Mesenchymal stem cell (in vitro differentiated cells and primary cell): ENCODE measurements at regions not wholly inside any gene's neighbourhood (a gene's known extent, or its start where the extent isn't known, plus 50 kb on each side); places are given as distances from the start of the nearest gene placed in this dataset.

ENCODE experiments used
- DNase-seq: peaks from one replicate; pipeline ENCODE4 v3.0.0-alpha.2; 2013
- H2AFZ ChIP-seq: one replicate; pipeline ENCODE4 v1.6.1; 2013; ENCODE audit warnings: low read depth, mild to moderate bottlenecking, control low read depth, inconsistent platforms, low read length, moderate library complexity
- H2AK5ac ChIP-seq: 2 replicates; pipeline ENCODE4 v1.6.1; 2013; ENCODE audit warnings: low read length, moderate library complexity, mild to moderate bottlenecking, inconsistent platforms; ENCODE audit not compliant: severe bottlenecking
- H2BK120ac ChIP-seq: one replicate; pipeline ENCODE4 v1.6.1; 2013; ENCODE audit warnings: low read depth, mild to moderate bottlenecking, inconsistent platforms, low read length, moderate library complexity
- H2BK12ac ChIP-seq, 2 experiments: one replicate each; pipeline ENCODE4 v1.6.1; 2013; ENCODE audit warnings: inconsistent platforms in 2 of 2, low read length in 2 of 2, mild to moderate bottlenecking in 2 of 2, moderate library complexity in 2 of 2, control low read depth in 1 of 2
- H2BK15ac ChIP-seq: one replicate; pipeline ENCODE4 v1.6.1; 2013; ENCODE audit warnings: mild to moderate bottlenecking, low read depth, inconsistent platforms; ENCODE audit not compliant: poor library complexity, severe bottlenecking
- H2BK5ac ChIP-seq: 2 replicates; pipeline ENCODE4 v1.6.1; 2013; ENCODE audit warnings: low read depth, mild to moderate bottlenecking, low read length, control low read depth, inconsistent platforms; ENCODE audit not compliant: poor library complexity, severe bottlenecking
- H3K14ac ChIP-seq, 2 experiments: one replicate each; pipeline ENCODE4 v1.6.1; 2013; ENCODE audit warnings: inconsistent platforms in 2 of 2, low read length in 2 of 2, control low read depth in 1 of 2, mild to moderate bottlenecking in 1 of 2, moderate library complexity in 1 of 2
- H3K18ac ChIP-seq, 2 experiments: one replicate each; pipeline ENCODE4 v1.6.1; 2013; ENCODE audit warnings: inconsistent platforms in 2 of 2, low read length in 2 of 2, control low read depth in 1 of 2, low read depth in 1 of 2, mild to moderate bottlenecking in 1 of 2
- H3K23ac ChIP-seq, 2 experiments: one replicate each; pipeline ENCODE4 v1.6.1; 2013; ENCODE audit warnings: inconsistent platforms in 2 of 2, low read length in 2 of 2, mild to moderate bottlenecking in 2 of 2, moderate library complexity in 2 of 2, control low read depth in 1 of 2
- H3K27ac ChIP-seq: 2 replicates; pipeline ENCODE4 v1.5.1; 2013; ENCODE audit warnings: mild to moderate bottlenecking, moderate library complexity, low read length, control low read depth, inconsistent platforms; ENCODE audit not compliant: poor library complexity, severe bottlenecking
- H3K27me3 ChIP-seq, 2 experiments: 2 replicates each; pipeline versions ENCODE4 v1.6.1 to v1.7.0; 2013; ENCODE audit warnings: low read length in 2 of 2, mild to moderate bottlenecking in 2 of 2, moderate library complexity in 2 of 2, control low read depth in 1 of 2, inconsistent platforms in 1 of 2; ENCODE audit not compliant: control insufficient read depth in 1 of 2, insufficient read depth in 1 of 2
- H3K36me3 ChIP-seq, 2 experiments: 2 replicates each; pipeline versions ENCODE4 v1.6.1 to v1.7.0; 2013; ENCODE audit warnings: low read length in 2 of 2, control low read depth in 1 of 2, inconsistent platforms in 1 of 2, low read depth in 1 of 2, mild to moderate bottlenecking in 1 of 2; ENCODE audit not compliant: insufficient read depth in 2 of 2, control insufficient read depth in 1 of 2
- H3K4ac ChIP-seq, 2 experiments: one replicate each; pipeline ENCODE4 v1.6.1; 2013; ENCODE audit warnings: inconsistent platforms in 2 of 2, low read length in 2 of 2, mild to moderate bottlenecking in 2 of 2, moderate library complexity in 2 of 2, control low read depth in 1 of 2, low read depth in 1 of 2
- H3K4me1 ChIP-seq: 2 replicates; pipeline ENCODE4 v1.6.1; 2013; ENCODE audit warnings: low read depth, low read length, control low read depth; ENCODE audit not compliant: control insufficient read depth, insufficient read depth
- H3K4me2 ChIP-seq: 2 replicates; pipeline ENCODE4 v1.6.1; 2013; ENCODE audit warnings: low read length, mild to moderate bottlenecking, inconsistent platforms; ENCODE audit not compliant: poor library complexity, severe bottlenecking
- H3K4me3 ChIP-seq, 2 experiments: 2 replicates each; pipeline versions ENCODE4 v1.5.1 to v1.7.0; 2013; ENCODE audit warnings: low read length in 2 of 2, mild to moderate bottlenecking in 2 of 2, control low read depth in 1 of 2, low read depth in 1 of 2; ENCODE audit not compliant: insufficient read depth in 1 of 2
- H3K79me1 ChIP-seq: replicated peaks from 2 replicates; pipeline ENCODE4 v1.6.1; 2013; ENCODE audit warnings: mild to moderate bottlenecking, control low read depth, low read length, inconsistent platforms; ENCODE audit not compliant: poor library complexity, severe bottlenecking
- H3K9ac ChIP-seq: 2 replicates; pipeline ENCODE4 v1.7.0; 2013; ENCODE audit warnings: mild to moderate bottlenecking, low read length, moderate library complexity
- H3K9me3 ChIP-seq: 2 replicates; pipeline ENCODE4 v1.7.0; 2013; ENCODE audit warnings: mild to moderate bottlenecking, low read length; ENCODE audit not compliant: control insufficient read depth
- H4K8ac ChIP-seq: one replicate; pipeline ENCODE4 v1.6.1; 2013; ENCODE audit warnings: inconsistent platforms, mild to moderate bottlenecking, low read length, moderate library complexity
- H4K91ac ChIP-seq: one replicate; pipeline ENCODE4 v1.6.1; 2013; ENCODE audit warnings: mild to moderate bottlenecking, low read length, inconsistent platforms
- WGBS: methylation state at CpG from one replicate; pipeline ENCODE4 v1.1.7; 2013; ENCODE audit warnings: mixed read lengths; 5-methylcytosine and 5-hydroxymethylcytosine counted together

DNA sequence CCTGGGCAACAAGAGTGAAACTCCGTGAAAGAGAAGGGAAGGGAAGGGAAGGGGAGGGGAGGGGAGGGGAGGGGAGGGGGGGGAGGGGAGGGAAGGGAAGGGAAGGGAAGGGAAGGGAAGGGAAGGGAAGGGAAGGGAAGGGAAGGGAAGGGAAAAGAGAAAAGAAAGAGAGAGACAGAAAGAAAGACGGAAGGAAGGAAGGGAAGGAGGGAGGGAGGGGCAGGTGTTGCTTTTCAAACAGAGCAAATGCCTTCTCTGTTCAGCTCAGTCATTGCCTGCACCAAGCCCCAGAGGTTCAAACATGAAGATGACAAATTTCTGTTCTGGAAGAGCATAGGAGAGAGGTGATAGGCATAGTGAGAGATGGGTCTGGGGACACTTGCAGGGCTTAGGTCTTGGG is 330.0 kb downstream of the DRD1 start:
- Histone ChIP-seq H3K4ac (no peak overlapping the region), H3K4me1 (no peaks in the 10 kb centered on the region), H2AFZ (no peak overlapping the region), H3K14ac (no peak overlapping the region), H3K18ac (no peak overlapping the region), H4K8ac (no peak overlapping the region), H3K27me3 (peaks cover 0 to 8% of the 10 kb centered on the region in 2 experiments), H3K9me3 (peaks cover 6% of the 10 kb centered on the region), H3K79me1 (no peaks in the 10 kb centered on the region), H3K36me3 (no peaks in the 10 kb centered on the region), H2BK120ac (no peak overlapping the region), H2BK12ac (no peak overlapping the region), H2BK15ac (no peak overlapping the region), H3K27ac (no peak overlapping the region), H3K9ac (no peak overlapping the region), H2BK5ac (no peak overlapping the region), H3K4me3 (no peak overlapping the region), H3K23ac (no peak overlapping the region), H2AK5ac (no peak overlapping the region), H4K91ac (no peak overlapping the region), H3K4me2 (no peak overlapping the region)
- 79% methylated on average over 1 of the region's 2 CpGs for WGBS
- DNase-seq: no peak

DNA sequence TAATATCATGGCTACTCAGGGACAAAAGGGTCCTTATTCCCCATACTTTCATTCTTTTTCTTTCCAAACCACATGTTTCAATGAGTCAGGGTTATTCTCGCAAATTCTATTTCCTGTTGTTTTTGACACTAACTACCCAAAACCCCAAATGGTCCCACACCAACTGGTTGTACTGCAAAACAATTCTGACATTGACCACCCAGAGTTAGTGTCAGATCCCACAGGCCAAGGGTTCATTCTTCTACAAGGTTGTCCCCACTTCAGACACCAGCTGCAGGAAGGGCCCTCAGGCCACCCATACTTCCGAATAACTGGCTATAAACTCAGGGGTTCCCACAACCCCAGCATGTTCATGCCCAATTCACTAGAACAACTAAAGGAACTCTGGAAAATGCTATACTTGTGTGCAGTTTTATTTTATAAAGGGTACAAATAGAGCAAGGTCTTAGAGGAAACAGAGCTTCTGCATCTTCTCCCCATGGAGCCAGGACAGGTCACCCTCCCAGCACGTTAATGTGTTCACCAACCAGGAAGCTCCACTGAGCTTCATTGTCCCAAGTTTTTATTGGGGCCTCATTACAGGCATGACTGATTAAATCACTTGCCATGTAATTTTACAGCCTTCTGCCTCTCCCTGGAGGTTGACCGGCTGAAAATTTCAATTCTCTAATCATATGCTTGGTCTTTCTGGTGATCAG is 334.8 kb downstream of the DRD1 start:
- no peaks in the 10 kb centered on the region for H3K36me3 ChIP-seq
- H2AK5ac ChIP-seq: no peak overlapping the region
- no peak overlapping the region for H3K9ac ChIP-seq
- no peak overlapping the region for H3K4me2 ChIP-seq
- WGBS: 82% methylated on average over 4 of the region's 4 CpGs
- H3K23ac ChIP-seq: no peak overlapping the region
- H3K4me1 ChIP-seq: no peaks in the 10 kb centered on the region
- peaks cover 9% of the 10 kb centered on the region for H3K9me3 ChIP-seq
- no peak overlapping the region for H3K14ac ChIP-seq
- H2BK120ac ChIP-seq: no peak overlapping the region
- no peak for DNase-seq
- no peaks in the 10 kb centered on the region for H3K79me1 ChIP-seq
- no peak overlapping the region for H2BK12ac ChIP-seq
- H3K27me3 ChIP-seq: peaks cover 0 to 4% of the 10 kb centered on the region in 2 experiments
- no peak overlapping the region for H3K18ac ChIP-seq
- no peak overlapping the region for H3K4me3 ChIP-seq
- H4K8ac ChIP-seq: no peak overlapping the region
- no peak overlapping the region for H2BK5ac ChIP-seq
- H2AFZ ChIP-seq: no peak overlapping the region
- H4K91ac ChIP-seq: no peak overlapping the region
- H3K4ac ChIP-seq: no peak overlapping the region
- no peak overlapping the region for H3K27ac ChIP-seq
- no peak overlapping the region for H2BK15ac ChIP-seq

DNA sequence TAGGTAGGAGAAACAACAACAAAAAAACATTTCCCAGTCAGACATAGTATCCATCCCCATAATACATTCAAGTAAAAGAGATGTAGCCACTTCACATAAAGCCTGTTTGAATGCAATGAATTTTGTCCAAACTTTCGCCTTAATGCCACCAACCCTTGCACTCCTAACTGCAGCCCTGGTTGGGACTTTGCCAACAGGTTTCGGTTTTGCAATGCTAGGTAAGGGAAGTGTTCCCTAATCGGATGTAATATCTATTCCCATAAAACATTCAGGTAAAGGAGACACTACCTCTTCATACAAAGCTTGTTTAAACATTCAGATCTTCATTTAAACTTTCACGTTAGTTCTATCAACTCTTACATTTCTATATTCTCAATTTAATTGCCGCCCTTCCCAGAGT is 336.1 kb downstream of the DRD1 start:
- 74% methylated on average over 5 of the region's 5 CpGs for WGBS
- H2AFZ ChIP-seq: no peak overlapping the region
- H2AK5ac ChIP-seq: no peak overlapping the region
- no peak overlapping the region for H3K14ac ChIP-seq
- H4K8ac ChIP-seq: no peak overlapping the region
- no peaks in the 10 kb centered on the region for H3K36me3 ChIP-seq
- H3K79me1 ChIP-seq: no peaks in the 10 kb centered on the region
- H2BK5ac ChIP-seq: no peak overlapping the region
- H3K27me3 ChIP-seq: peaks cover 0 to 9% of the 10 kb centered on the region in 2 experiments
- no peak for DNase-seq
- H3K18ac ChIP-seq: no peak overlapping the region
- H3K4me3 ChIP-seq: no peak overlapping the region
- no peak overlapping the region for H3K4me2 ChIP-seq
- H3K27ac ChIP-seq: no peak overlapping the region
- H3K4me1 ChIP-seq: no peaks in the 10 kb centered on the region
- no peak overlapping the region for H3K4ac ChIP-seq
- H3K9ac ChIP-seq: no peak overlapping the region
- no peak overlapping the region for H2BK12ac ChIP-seq
- no peak overlapping the region for H2BK120ac ChIP-seq
- peaks cover 9% of the 10 kb centered on the region for H3K9me3 ChIP-seq
- no peak overlapping the region for H2BK15ac ChIP-seq
- no peak overlapping the region for H4K91ac ChIP-seq
- no peak overlapping the region for H3K23ac ChIP-seq

- Histone ChIP-seq H3K4ac (no peak overlapping the region), H2BK120ac (no peak overlapping the region), H4K91ac (no peak overlapping the region), H3K27me3 (peaks cover 0 to 15% of the 10 kb centered on the region in 2 experiments), H4K8ac (no peak overlapping the region), H3K27ac (no peak overlapping the region), H3K4me1 (no peaks in the 10 kb centered on the region), H2BK15ac (no peak overlapping the region), H2AFZ (no peak overlapping the region), H3K18ac (no peak overlapping the region), H3K9me3 (peaks cover 9% of the 10 kb centered on the region), H3K79me1 (no peaks in the 10 kb centered on the region), H2AK5ac (no peak overlapping the region), H3K4me3 (no peak overlapping the region), H3K4me2 (no peak overlapping the region), H2BK5ac (no peak overlapping the region), H3K36me3 (no peaks in the 10 kb centered on the region), H3K9ac (no peak overlapping the region), H3K23ac (no peak overlapping the region), H2BK12ac (no peak overlapping the region), H3K14ac (no peak overlapping the region)
- no peak for DNase-seq
- 78% methylated on average over 1 of the region's 1 CpG for WGBS
These were observed 336.9 kb downstream of the DRD1 start for GRCh38 chr5:175107028-175107588.
